ENCODE measurements at regions not wholly inside any gene's neighbourhood (a gene's known extent, or its start where the extent isn't known, plus 50 kb on each side); places are given as distances from the start of the nearest gene placed in this dataset.

DNA sequence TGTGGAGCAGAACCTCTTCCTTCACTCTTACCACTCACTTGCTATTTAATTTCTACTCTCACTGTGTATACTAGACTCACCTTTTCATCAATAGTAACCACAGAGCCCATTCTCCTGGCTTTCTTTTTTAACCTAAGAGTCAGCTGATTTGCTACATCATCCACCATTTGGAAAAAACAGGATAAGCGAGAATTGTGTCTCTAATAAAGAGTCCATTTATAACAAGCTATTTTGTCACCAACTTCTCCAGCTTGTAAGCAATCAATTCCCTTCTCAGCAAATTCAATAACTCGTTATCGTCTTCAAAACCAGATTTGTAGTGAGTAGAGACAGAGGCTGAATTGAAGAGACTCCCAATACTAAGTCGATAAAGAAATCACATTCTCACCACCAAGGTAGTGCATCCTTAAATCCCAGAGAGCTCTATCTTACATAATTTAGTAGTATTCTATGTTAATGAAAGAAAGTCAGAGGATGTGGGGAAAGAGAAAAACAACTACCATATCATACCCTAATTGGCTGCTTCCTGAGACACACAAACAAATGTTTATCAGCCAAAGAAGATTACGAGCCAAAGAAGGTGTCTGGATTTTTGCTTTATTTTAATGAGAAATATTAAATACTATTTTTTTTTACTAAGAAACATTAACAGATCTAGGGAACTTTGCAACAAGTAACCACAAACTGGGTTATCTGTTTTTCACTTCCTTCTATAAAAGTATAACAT, 52.5 kb upstream of the SPTBN1 start:
- H3K27ac Mint-ChIP-seq (ENCODE audit: unreplicated experiment), result no peak overlapping the region
- H3K4me3 Mint-ChIP-seq (ENCODE audit: unreplicated experiment), result no peak overlapping the region
- peaks cover 4% of the 10 kb centered on the region for H3K36me3 Mint-ChIP-seq (ENCODE audit: unreplicated experiment)
- no peaks in the 10 kb centered on the region for H3K9me3 Mint-ChIP-seq (ENCODE audit: unreplicated experiment)
- no peak for DNase-seq
- H3K4me1 Mint-ChIP-seq (ENCODE audit: low read depth, unreplicated experiment), result peaks cover 2% of the 10 kb centered on the region
- TF ChIP-seq CTCF (IDR thresholded peaks at IDR 0.05; ENCODE audit: partially characterized antibody, unreplicated experiment), result no peak
- peaks cover 1% of the 10 kb centered on the region for H3K27me3 Mint-ChIP-seq (ENCODE audit: unreplicated experiment)

DNA sequence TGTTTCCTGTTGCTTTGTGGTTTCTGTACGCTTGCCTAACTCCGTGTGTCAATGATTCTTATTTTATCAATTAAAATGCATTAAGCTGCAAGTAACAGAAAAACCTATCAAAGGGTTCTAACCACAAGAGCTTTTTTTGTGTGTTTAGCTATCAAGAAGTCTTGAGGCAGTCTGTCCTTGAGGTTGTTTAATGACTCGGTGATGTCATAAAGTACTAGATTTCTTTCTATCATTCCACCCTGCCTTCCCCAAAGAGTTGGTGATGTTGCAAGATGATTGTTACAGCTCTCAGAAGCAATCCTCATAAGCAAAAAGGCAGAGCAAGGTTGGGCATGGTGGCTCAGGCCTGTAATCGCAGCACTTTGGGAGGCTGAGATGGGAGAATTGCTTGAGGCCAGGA, 51.9 kb upstream of the SPTBN1 start:
- Mint-ChIP-seq H3K27me3 (ENCODE audit: unreplicated experiment) (peaks cover 1% of the 10 kb centered on the region), H3K9me3 (ENCODE audit: unreplicated experiment) (no peaks in the 10 kb centered on the region), H3K4me1 (ENCODE audit: low read depth, unreplicated experiment) (peaks cover 2% of the 10 kb centered on the region), H3K27ac (ENCODE audit: unreplicated experiment) (no peak overlapping the region), H3K4me3 (ENCODE audit: unreplicated experiment) (no peak overlapping the region), H3K36me3 (ENCODE audit: unreplicated experiment) (peaks cover 4% of the 10 kb centered on the region)
- DNase-seq, result no peak
- TF ChIP-seq CTCF (IDR thresholded peaks at IDR 0.05; ENCODE audit: partially characterized antibody, unreplicated experiment), result no peak

DNA sequence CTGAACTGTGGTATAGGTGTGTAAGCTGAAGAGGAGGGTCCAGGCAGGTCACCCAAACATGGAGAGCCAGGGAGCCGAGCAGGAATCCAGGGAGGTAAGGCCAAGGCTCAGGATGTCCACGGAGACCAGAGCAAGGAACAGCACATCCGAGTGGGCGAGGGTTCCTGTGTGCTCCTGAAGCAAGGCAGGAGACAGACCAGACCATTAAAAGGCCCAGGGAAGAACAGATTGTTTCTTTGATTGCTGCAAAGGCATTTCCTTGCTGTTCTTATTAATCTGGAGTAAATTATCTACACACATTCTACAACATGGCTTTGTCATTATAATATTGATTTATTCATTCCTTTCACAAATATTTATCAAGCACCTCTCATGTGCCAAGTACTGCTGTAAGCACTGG, 50.1 kb upstream of the SPTBN1 start:
- Mint-ChIP-seq H3K4me1 (ENCODE audit: low read depth, unreplicated experiment) (peaks cover 9% of the 10 kb centered on the region), H3K27me3 (ENCODE audit: unreplicated experiment) (peaks cover 1% of the 10 kb centered on the region), H3K27ac (ENCODE audit: unreplicated experiment) (no peak overlapping the region), H3K36me3 (ENCODE audit: unreplicated experiment) (peaks cover 4% of the 10 kb centered on the region), H3K9me3 (ENCODE audit: unreplicated experiment) (no peaks in the 10 kb centered on the region), H3K4me3 (ENCODE audit: unreplicated experiment) (no peak overlapping the region)
- no peak for TF ChIP-seq CTCF (IDR thresholded peaks at IDR 0.05; ENCODE audit: partially characterized antibody, unreplicated experiment)
- no peak for DNase-seq
